ENCODE measurements at regions not wholly inside any gene's neighbourhood (a gene's known extent, or its start where the extent isn't known, plus 50 kb on each side); places are given as distances from the start of the nearest gene placed in this dataset.

GRCh38 chr3:72174890-72175289 lies 389.9 kb upstream of the PROK2 start:
- TF ChIP-seq CTCF (IDR thresholded peaks at IDR 0.05), result no peak
- TF ChIP-seq POLR2A (IDR thresholded peaks at IDR 0.05), result no peak

All from right lobe of liver (tissue), 4 donors.